ENCODE measurements at regions not wholly inside any gene's neighbourhood (a gene's known extent, or its start where the extent isn't known, plus 50 kb on each side); places are given as distances from the start of the nearest gene placed in this dataset.

GRCh38 chr12:124626971-124627411 lies 59.6 kb upstream of the NCOR2 start:
- TF ChIP-seq YY1 (IDR thresholded peaks at IDR 0.05; ENCODE audit: insufficient read depth, insufficient read length) (no peak), SUZ12 (IDR thresholded peaks at IDR 0.05; ENCODE audit: extremely low read depth, insufficient read depth, insufficient read length) (no peak)
